Stomach (tissue), 8 donors: ENCODE measurements at regions not wholly inside any gene's neighbourhood (a gene's known extent, or its start where the extent isn't known, plus 50 kb on each side); places are given as distances from the start of the nearest gene placed in this dataset.

ENCODE experiments used
- DNase-seq, 2 donors: peaks; one replicate each; pipeline versions ENCODE4 v3.0.0 to v3.0.0-alpha.2; 2013 to 2019
- H3K27ac ChIP-seq, 5 donors: fragments of 200-600 bp in 4 of 5; sonication (generic) in 4 of 5; one replicate each; pipeline ENCODE4 v1.5.1; 2013 to 2019; ENCODE audit warnings: mild to moderate bottlenecking in 1 of 5, moderate library complexity in 1 of 5
- H3K27me3 ChIP-seq, 3 donors: fragments of 200-600 bp; sonication (generic); one replicate each; pipeline ENCODE4 v1.5.1; 2017 to 2019; ENCODE audit warnings: mixed run types in 1 of 3
- H3K36me3 ChIP-seq, 4 donors: fragments of 200-600 bp; sonication (generic); 1 replicate in 3 of 4; 2 replicates in 1 of 4; pipeline ENCODE4 v1.5.1; 2016 to 2019
- H3K4me1 ChIP-seq, 4 donors: fragments of 200-600 bp; sonication (generic); one replicate each; pipeline ENCODE4 v1.5.1; 2016 to 2019
- H3K4me3 ChIP-seq, 4 donors: fragments of 200-600 bp; sonication (generic) in 3 of 4; one replicate each; pipeline ENCODE4 v1.5.1; 2016 to 2019; ENCODE audit warnings: mild to moderate bottlenecking in 1 of 4
- H3K9me3 ChIP-seq, 4 donors: fragments of 200-600 bp; sonication (generic); one replicate each; pipeline ENCODE4 v1.5.1; 2016 to 2019
- EP300 ChIP-seq: sonication (generic); formaldehyde crosslinking; IDR thresholded peaks from one replicate; pipeline ENCODE4 v1.6.1; 2017; ENCODE audit warnings: antibody characterized with exemption
- POLR2A ChIP-seq, 4 donors: fragments of 450-650 bp; IDR thresholded peaks; one replicate each; pipeline ENCODE4 v1.6.1; 2016; ENCODE audit warnings: antibody characterized with exemption in 4 of 4, control low read depth in 2 of 4, mild to moderate bottlenecking in 1 of 4, moderate library complexity in 1 of 4
- POLR2AphosphoS5 ChIP-seq, 3 donors: sonication (generic); formaldehyde crosslinking; IDR thresholded peaks; one replicate each; pipeline ENCODE4 v1.6.1; 2016; ENCODE audit warnings: antibody characterized with exemption in 3 of 3
- WGBS, 5 donors: extraction: QIAGEN DNeasy Blood & Tissue Kit in 3 of 5; methylation state at CpG; one replicate each; pipeline versions ENCODE4 v1.1.5 to v1.1.7; 2013 to 2018; 5-methylcytosine and 5-hydroxymethylcytosine counted together
- intact Hi-C: fragments of 100-400 bp; cut with DNase I; formaldehyde crosslinking; loops from one replicate; pipeline ENCODE4 v1.15.1; 2023; ENCODE audit warnings: low total_unique reads
- TF ChIP-seq, protein P1 (sequence below), 7 experiments: fragments of 450-650 bp in 4 of 7; fragments of 200-600 bp in 3 of 7; sonication (generic) in 3 of 7; IDR thresholded peaks; one replicate each; pipeline ENCODE4 v1.5.1; 2016 to 2019; ENCODE audit warnings: antibody characterized with exemption in 7 of 7, control low read depth in 2 of 7, mild to moderate bottlenecking in 1 of 7
- donor health status: healthy with polysubstance abuse.
- donor health status: Bipolar disorder and iron deficiency.
- donor health status: healthy.

DNA sequence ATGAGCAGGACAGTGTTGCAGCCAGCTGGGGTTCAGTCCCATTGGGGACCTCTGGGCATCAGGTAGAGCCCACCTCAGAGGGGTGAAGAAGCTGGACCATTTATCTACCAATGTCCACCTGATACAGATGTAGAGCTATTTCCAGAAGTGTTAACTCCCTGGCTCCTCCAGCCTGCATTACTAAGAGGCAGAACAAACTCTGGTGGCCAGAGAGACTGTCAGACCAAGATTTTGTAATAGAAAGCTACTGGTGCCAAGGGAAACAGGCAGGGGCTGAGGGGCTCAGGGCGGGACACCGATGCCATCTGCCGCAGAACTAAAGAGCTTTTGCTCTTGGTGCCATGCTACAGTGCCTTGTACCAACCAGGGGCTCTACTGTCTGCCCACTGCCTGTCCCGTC lies 268.2 kb upstream of the HABP2 start:
- WGBS, 5 donors = 89 to 98% (median 93%) methylated on average over 3 to 4 of the region's 4 CpGs
- Histone ChIP-seq H3K27ac (no peak overlapping the region), H3K4me1 (peaks cover 0 to 6% (median 0%) of the 10 kb centered on the region in 4 donors), H3K9me3 (no peaks in the 10 kb centered on the region), H3K27me3 (no peaks in the 10 kb centered on the region), H3K36me3 (no peaks in the 10 kb centered on the region), H3K4me3 (no peak overlapping the region)
- DNase-seq = no peak
- intact Hi-C loops = no loop called here
- TF ChIP-seq, protein P1, sequence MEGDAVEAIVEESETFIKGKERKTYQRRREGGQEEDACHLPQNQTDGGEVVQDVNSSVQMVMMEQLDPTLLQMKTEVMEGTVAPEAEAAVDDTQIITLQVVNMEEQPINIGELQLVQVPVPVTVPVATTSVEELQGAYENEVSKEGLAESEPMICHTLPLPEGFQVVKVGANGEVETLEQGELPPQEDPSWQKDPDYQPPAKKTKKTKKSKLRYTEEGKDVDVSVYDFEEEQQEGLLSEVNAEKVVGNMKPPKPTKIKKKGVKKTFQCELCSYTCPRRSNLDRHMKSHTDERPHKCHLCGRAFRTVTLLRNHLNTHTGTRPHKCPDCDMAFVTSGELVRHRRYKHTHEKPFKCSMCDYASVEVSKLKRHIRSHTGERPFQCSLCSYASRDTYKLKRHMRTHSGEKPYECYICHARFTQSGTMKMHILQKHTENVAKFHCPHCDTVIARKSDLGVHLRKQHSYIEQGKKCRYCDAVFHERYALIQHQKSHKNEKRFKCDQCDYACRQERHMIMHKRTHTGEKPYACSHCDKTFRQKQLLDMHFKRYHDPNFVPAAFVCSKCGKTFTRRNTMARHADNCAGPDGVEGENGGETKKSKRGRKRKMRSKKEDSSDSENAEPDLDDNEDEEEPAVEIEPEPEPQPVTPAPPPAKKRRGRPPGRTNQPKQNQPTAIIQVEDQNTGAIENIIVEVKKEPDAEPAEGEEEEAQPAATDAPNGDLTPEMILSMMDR (IDR thresholded peaks at IDR 0.05) = no peak
- TF ChIP-seq POLR2A (IDR thresholded peaks at IDR 0.05) (no peak), POLR2AphosphoS5 (IDR thresholded peaks at IDR 0.05) (no peak), EP300 (no peak)

DNA sequence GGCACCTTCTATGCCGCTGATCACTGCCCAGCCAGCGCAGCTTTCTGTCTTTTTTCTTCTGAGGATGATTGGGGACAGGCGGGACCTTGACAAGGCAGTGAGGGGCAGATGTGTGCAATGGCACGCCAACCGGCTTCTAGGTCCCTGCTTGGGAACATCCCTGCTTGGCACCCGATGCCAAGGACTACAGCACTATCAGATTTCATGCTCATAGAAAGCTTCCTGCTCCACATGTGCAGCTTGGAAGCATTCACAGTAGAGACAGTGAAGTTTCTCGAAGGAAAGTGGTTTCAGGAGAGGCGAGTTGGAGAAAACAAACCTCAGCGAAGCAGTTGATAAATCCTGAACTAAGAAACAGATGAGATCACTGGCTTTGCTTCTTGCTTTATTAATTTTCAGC lies 267.5 kb upstream of the HABP2 start:
- WGBS, 5 donors = 67 to 80% (median 71%) methylated on average over 9 of the region's 9 CpGs
- Histone ChIP-seq H3K27me3 (no peaks in the 10 kb centered on the region), H3K36me3 (no peaks in the 10 kb centered on the region), H3K4me3 (no peak overlapping the region), H3K9me3 (no peaks in the 10 kb centered on the region), H3K4me1 (peaks cover 0 to 6% (median 0%) of the 10 kb centered on the region in 4 donors), H3K27ac (peak overlapping the region in 1 of 5 donors; percentile 38)
- no peak for DNase-seq
- intact Hi-C loops = no loop called here
- TF ChIP-seq, protein P1 (IDR thresholded peaks at IDR 0.05) = no peak
- TF ChIP-seq POLR2A (IDR thresholded peaks at IDR 0.05) (no peak), EP300 (no peak), POLR2AphosphoS5 (IDR thresholded peaks at IDR 0.05) (no peak)

DNA sequence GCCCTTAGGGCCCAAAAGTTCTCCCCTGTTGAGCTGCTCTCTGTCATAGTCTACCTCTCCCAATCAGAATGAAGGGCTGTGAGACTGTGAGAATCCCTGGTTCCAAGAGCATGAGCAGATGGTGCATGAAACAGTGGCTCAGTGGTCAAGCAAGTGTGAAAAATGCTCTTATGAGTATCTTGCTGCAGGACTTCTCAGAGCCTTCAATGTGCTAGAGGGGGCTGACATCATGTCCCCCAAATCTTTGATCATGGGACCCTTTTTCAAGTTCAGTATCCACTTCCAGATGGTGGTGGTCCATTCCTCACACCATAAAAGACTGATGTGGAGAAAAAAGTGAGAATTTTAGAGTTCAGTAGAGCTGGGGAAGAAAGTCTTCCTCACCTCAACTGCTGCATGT lies 265.3 kb upstream of the HABP2 start:
- Histone ChIP-seq H3K36me3 (no peaks in the 10 kb centered on the region), H3K27me3 (no peaks in the 10 kb centered on the region), H3K27ac (no peak overlapping the region), H3K9me3 (no peaks in the 10 kb centered on the region), H3K4me1 (peaks cover 0 to 15% (median 5%) of the 10 kb centered on the region in 4 donors), H3K4me3 (no peak overlapping the region)
- TF ChIP-seq EP300 (no peak), POLR2AphosphoS5 (IDR thresholded peaks at IDR 0.05) (no peak), POLR2A (IDR thresholded peaks at IDR 0.05) (no peak)
- TF ChIP-seq, protein P1 (IDR thresholded peaks at IDR 0.05) = no peak
- no peak for DNase-seq
- intact Hi-C loops = no loop called here

DNA sequence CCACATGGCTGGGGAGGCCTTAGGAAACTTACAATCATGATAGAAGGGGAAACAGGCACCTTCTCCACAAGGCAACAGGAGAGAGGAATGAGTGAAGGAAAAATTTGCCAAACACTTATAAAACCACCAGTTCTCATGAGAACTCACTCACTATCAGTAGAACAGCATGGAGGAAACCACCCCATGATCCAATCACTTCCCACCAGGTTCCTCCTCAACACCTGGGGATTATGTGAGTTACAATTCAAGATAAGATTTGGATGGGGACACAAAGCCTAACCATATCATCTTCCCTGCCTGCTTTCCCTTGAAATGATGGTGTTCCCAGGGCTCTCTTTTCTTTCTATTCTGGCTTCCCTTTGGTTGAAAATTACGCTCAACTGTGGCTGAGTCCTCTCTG lies 262.7 kb upstream of the HABP2 start:
- Histone ChIP-seq H3K27ac (no peak overlapping the region), H3K4me3 (no peak overlapping the region), H3K36me3 (no peaks in the 10 kb centered on the region), H3K4me1 (peaks cover 0 to 14% (median 10%) of the 10 kb centered on the region in 4 donors), H3K27me3 (no peaks in the 10 kb centered on the region), H3K9me3 (no peaks in the 10 kb centered on the region)
- TF ChIP-seq POLR2AphosphoS5 (IDR thresholded peaks at IDR 0.05) = no peak
- no peak for TF ChIP-seq EP300
- TF ChIP-seq, protein P1 (IDR thresholded peaks at IDR 0.05) = no peak
- no peak for TF ChIP-seq POLR2A (IDR thresholded peaks at IDR 0.05)
- intact Hi-C loops = no loop called here
- DNase-seq = no peak
- WGBS, 5 donors = 82 to 96% (median 90%) methylated on average over 1 of the region's 1 CpG
